ENCODE measurements at regions not wholly inside any gene's neighbourhood (a gene's known extent, or its start where the extent isn't known, plus 50 kb on each side); places are given as distances from the start of the nearest gene placed in this dataset.
A peak's percentile ranks its signal among the peaks of the same experiment; 100 is the strongest.

DNA sequence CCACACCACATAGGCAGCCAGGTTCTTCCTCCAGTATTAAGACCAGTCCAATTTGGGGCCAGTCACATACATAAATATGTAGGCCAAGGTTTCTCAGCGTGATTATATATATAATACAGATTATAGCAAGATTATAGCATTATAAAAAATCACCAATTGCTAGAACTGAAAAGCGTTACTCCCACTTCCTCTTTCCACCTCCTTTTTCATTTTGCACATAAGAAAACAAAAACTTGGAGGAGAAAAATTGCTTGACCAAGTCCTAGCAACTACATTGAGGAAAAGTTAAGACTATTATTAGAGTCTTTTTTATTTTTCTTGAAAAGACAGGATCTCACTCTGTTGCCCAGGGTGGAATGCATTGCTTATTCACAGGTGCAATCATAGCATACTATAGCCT lies 262.7 kb upstream of the KCNN2 start:
- Histone ChIP-seq H3K18ac (ENCODE audit: low read length) (no peak overlapping the region), H3K79me1 (ENCODE audit: low read length) (no peaks in the 10 kb centered on the region), H2BK120ac (ENCODE audit: low read depth, low read length) (no peak overlapping the region), H3K27me3 (ENCODE audit: insufficient read depth, low read length, poor library complexity) (no peaks in the 10 kb centered on the region), H2BK5ac (ENCODE audit: low read length) (no peak overlapping the region), H3K4me1 (ENCODE audit: control insufficient read depth, low read depth, low read length) (no peaks in the 10 kb centered on the region), H3K4me3 (ENCODE audit: low read length) (no peak overlapping the region), H3K4me2 (ENCODE audit: low read length) (no peak overlapping the region), H2AK5ac (ENCODE audit: low read length) (no peak overlapping the region), H3K56ac (ENCODE audit: low read length) (no peak overlapping the region), H3K23ac (ENCODE audit: low read length) (no peak overlapping the region), H3K9ac (ENCODE audit: low read length) (no peak overlapping the region), H4K5ac (ENCODE audit: low read length) (no peak overlapping the region), H3K79me2 (ENCODE audit: control insufficient read depth, insufficient read depth, low read length) (no peaks in the 10 kb centered on the region), H3K36me3 (ENCODE audit: control insufficient read depth, insufficient read depth, low read length) (no peaks in the 10 kb centered on the region), H2BK15ac (replicated peaks; ENCODE audit: low read depth) (no peak overlapping the region), H4K8ac (ENCODE audit: low read depth, low read length) (no peak overlapping the region), H3K27ac (ENCODE audit: low read depth, low read length) (no peak overlapping the region), H3K4ac (ENCODE audit: low read depth, low read length) (no peak overlapping the region)
- WGBS (ENCODE audit: extremely low coverage, insufficient coverage, low lambda C conversion rate) = no CpG with 5 or more reads among the region's 2 CpGs
- DNase-seq = no peak

DNA sequence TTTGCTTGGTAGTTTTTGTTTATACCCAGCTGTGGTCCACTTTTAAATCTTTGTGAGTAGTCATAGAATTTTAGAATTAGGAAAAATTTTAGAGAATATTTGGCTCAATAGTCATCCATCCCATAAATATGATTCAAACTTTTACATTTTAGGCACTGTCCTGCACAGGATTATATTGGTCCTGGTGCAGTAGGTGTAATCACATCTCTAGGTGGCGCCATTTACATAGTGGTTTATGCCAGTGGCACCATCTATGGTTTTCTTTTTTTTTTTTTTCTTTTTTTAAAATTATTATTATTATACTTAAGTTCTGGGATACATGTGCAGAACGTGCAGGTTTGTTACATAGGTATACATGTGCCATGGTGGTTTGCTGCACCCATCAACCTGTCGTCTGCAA lies 260.7 kb upstream of the KCNN2 start:
- H3K27ac ChIP-seq (ENCODE audit: low read depth, low read length) = no peak overlapping the region
- WGBS (ENCODE audit: extremely low coverage, insufficient coverage, low lambda C conversion rate) = no CpG with 5 or more reads among the region's 3 CpGs
- no peak overlapping the region for H2AK5ac ChIP-seq (ENCODE audit: low read length)
- H3K4me1 ChIP-seq (ENCODE audit: control insufficient read depth, low read depth, low read length) = no peaks in the 10 kb centered on the region
- no peak overlapping the region for H2BK5ac ChIP-seq (ENCODE audit: low read length)
- no peak overlapping the region for H4K8ac ChIP-seq (ENCODE audit: low read depth, low read length)
- H3K9ac ChIP-seq (ENCODE audit: low read length) = no peak overlapping the region
- DNase-seq = peak; percentile 33
- no peaks in the 10 kb centered on the region for H3K79me1 ChIP-seq (ENCODE audit: low read length)
- no peak overlapping the region for H2BK15ac ChIP-seq (replicated peaks; ENCODE audit: low read depth)
- H3K18ac ChIP-seq (ENCODE audit: low read length) = no peak overlapping the region
- H3K56ac ChIP-seq (ENCODE audit: low read length) = no peak overlapping the region
- no peaks in the 10 kb centered on the region for H3K79me2 ChIP-seq (ENCODE audit: control insufficient read depth, insufficient read depth, low read length)
- H3K4me3 ChIP-seq (ENCODE audit: low read length) = no peak overlapping the region
- no peaks in the 10 kb centered on the region for H3K27me3 ChIP-seq (ENCODE audit: insufficient read depth, low read length, poor library complexity)
- H3K23ac ChIP-seq (ENCODE audit: low read length) = no peak overlapping the region
- no peak overlapping the region for H2BK120ac ChIP-seq (ENCODE audit: low read depth, low read length)
- no peaks in the 10 kb centered on the region for H3K36me3 ChIP-seq (ENCODE audit: control insufficient read depth, insufficient read depth, low read length)
- H3K4ac ChIP-seq (ENCODE audit: low read depth, low read length) = no peak overlapping the region
- H3K4me2 ChIP-seq (ENCODE audit: low read length) = no peak overlapping the region
- no peak overlapping the region for H4K5ac ChIP-seq (ENCODE audit: low read length)

DNA sequence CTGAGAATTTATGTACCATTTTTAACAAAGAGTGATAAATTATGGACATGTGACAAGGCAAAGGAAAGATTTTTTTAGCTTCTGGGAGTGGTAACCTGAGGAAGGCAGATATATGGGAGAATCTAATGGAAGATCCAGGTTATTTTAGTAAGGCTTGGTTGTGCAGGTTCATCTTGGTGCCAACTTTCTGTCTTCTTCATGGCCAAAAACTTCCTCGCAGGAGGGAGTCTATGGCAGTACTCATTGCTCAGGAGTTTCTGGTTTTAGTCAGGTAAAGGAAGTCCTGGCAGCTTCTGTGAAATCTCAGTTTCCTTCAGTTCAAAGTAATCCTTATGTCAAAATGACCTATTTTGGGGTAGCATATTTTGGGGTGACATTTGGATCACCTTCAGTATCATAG lies 248.3 kb upstream of the KCNN2 start:
- no peak for DNase-seq
- Histone ChIP-seq H2BK15ac (replicated peaks; ENCODE audit: low read depth) (no peak overlapping the region), H3K27ac (ENCODE audit: low read depth, low read length) (no peak overlapping the region), H4K5ac (ENCODE audit: low read length) (no peak overlapping the region), H4K8ac (ENCODE audit: low read depth, low read length) (no peak overlapping the region), H3K27me3 (ENCODE audit: insufficient read depth, low read length, poor library complexity) (no peaks in the 10 kb centered on the region), H3K9ac (ENCODE audit: low read length) (no peak overlapping the region), H2BK120ac (ENCODE audit: low read depth, low read length) (no peak overlapping the region), H2BK5ac (ENCODE audit: low read length) (no peak overlapping the region), H3K56ac (ENCODE audit: low read length) (no peak overlapping the region), H3K4me3 (ENCODE audit: low read length) (no peak overlapping the region), H3K23ac (ENCODE audit: low read length) (no peak overlapping the region), H3K36me3 (ENCODE audit: control insufficient read depth, insufficient read depth, low read length) (no peaks in the 10 kb centered on the region), H3K4ac (ENCODE audit: low read depth, low read length) (no peak overlapping the region), H3K4me2 (ENCODE audit: low read length) (no peak overlapping the region), H3K4me1 (ENCODE audit: control insufficient read depth, low read depth, low read length) (no peaks in the 10 kb centered on the region), H3K79me2 (ENCODE audit: control insufficient read depth, insufficient read depth, low read length) (no peaks in the 10 kb centered on the region), H3K79me1 (ENCODE audit: low read length) (no peaks in the 10 kb centered on the region), H3K18ac (ENCODE audit: low read length) (no peak overlapping the region), H2AK5ac (ENCODE audit: low read length) (no peak overlapping the region)
- WGBS (ENCODE audit: extremely low coverage, insufficient coverage, low lambda C conversion rate) = no CpG with 5 or more reads among the region's 1 CpG

DNA sequence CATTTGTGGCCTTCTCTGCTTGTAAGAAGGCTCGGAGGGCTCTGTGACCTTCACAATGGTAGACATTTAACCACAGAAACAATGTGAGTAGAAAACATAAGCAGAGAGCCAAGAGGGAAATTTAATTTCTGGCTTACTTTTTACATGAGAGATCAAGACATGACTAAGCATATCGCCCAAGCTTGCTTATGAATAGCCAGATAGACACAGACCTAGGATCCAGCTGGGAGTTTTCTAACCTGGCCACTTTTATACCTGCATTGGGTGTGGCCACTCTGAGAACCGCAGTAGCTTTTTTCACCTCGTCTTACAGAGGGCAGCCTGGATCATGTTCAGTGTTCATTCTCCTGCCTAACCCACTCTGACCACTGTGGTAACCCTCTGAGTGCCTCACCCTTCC lies 244.9 kb upstream of the KCNN2 start:
- Histone ChIP-seq H3K79me1 (ENCODE audit: low read length) (no peaks in the 10 kb centered on the region), H4K8ac (ENCODE audit: low read depth, low read length) (no peak overlapping the region), H3K4me3 (ENCODE audit: low read length) (no peak overlapping the region), H2BK15ac (replicated peaks; ENCODE audit: low read depth) (no peak overlapping the region), H3K27ac (ENCODE audit: low read depth, low read length) (no peak overlapping the region), H2BK5ac (ENCODE audit: low read length) (no peak overlapping the region), H3K36me3 (ENCODE audit: control insufficient read depth, insufficient read depth, low read length) (no peaks in the 10 kb centered on the region), H3K23ac (ENCODE audit: low read length) (no peak overlapping the region), H3K4ac (ENCODE audit: low read depth, low read length) (no peak overlapping the region), H2BK120ac (ENCODE audit: low read depth, low read length) (no peak overlapping the region), H2AK5ac (ENCODE audit: low read length) (no peak overlapping the region), H3K18ac (ENCODE audit: low read length) (no peak overlapping the region), H3K27me3 (ENCODE audit: insufficient read depth, low read length, poor library complexity) (no peaks in the 10 kb centered on the region), H3K9ac (ENCODE audit: low read length) (no peak overlapping the region), H3K4me1 (ENCODE audit: control insufficient read depth, low read depth, low read length) (no peaks in the 10 kb centered on the region), H3K79me2 (ENCODE audit: control insufficient read depth, insufficient read depth, low read length) (no peaks in the 10 kb centered on the region), H3K56ac (ENCODE audit: low read length) (no peak overlapping the region), H3K4me2 (ENCODE audit: low read length) (no peak overlapping the region), H4K5ac (ENCODE audit: low read length) (no peak overlapping the region)
- no CpG with 5 or more reads among the region's 4 CpGs for WGBS (ENCODE audit: extremely low coverage, insufficient coverage, low lambda C conversion rate)
- DNase-seq = no peak

DNA sequence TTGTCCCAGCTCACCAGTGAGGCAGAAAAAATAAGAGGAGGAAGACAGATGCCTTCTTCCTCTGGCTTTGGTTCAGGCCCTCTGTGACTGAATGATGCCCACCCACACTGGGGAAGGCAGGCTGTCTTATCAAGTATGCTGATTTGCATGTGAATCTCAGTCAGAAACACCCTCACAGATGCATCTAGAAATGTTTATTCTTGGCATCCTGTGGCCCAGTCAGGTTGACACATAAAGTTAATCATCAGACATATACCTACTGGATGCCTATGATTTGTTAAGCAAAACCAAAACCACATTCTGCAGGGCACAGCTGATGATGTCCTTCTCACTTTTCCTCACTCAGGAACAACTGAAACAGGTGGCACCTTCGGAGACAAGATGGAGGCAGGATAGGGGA lies 243.4 kb upstream of the KCNN2 start:
- Histone ChIP-seq H3K4me1 (ENCODE audit: control insufficient read depth, low read depth, low read length) (no peaks in the 10 kb centered on the region), H2AK5ac (ENCODE audit: low read length) (no peak overlapping the region), H3K79me1 (ENCODE audit: low read length) (no peaks in the 10 kb centered on the region), H3K18ac (ENCODE audit: low read length) (no peak overlapping the region), H3K27me3 (ENCODE audit: insufficient read depth, low read length, poor library complexity) (no peaks in the 10 kb centered on the region), H3K23ac (ENCODE audit: low read length) (no peak overlapping the region), H3K4me3 (ENCODE audit: low read length) (no peak overlapping the region), H3K36me3 (ENCODE audit: control insufficient read depth, insufficient read depth, low read length) (no peaks in the 10 kb centered on the region), H3K4me2 (ENCODE audit: low read length) (no peak overlapping the region), H3K4ac (ENCODE audit: low read depth, low read length) (no peak overlapping the region), H3K79me2 (ENCODE audit: control insufficient read depth, insufficient read depth, low read length) (no peaks in the 10 kb centered on the region), H4K5ac (ENCODE audit: low read length) (no peak overlapping the region), H3K27ac (ENCODE audit: low read depth, low read length) (no peak overlapping the region), H2BK120ac (ENCODE audit: low read depth, low read length) (no peak overlapping the region), H2BK15ac (replicated peaks; ENCODE audit: low read depth) (no peak overlapping the region), H2BK5ac (ENCODE audit: low read length) (no peak overlapping the region), H3K9ac (ENCODE audit: low read length) (no peak overlapping the region), H4K8ac (ENCODE audit: low read depth, low read length) (no peak overlapping the region), H3K56ac (ENCODE audit: low read length) (no peak overlapping the region)
- WGBS (ENCODE audit: extremely low coverage, insufficient coverage, low lambda C conversion rate) = no CpG with 5 or more reads among the region's 1 CpG
- no peak for DNase-seq

DNA sequence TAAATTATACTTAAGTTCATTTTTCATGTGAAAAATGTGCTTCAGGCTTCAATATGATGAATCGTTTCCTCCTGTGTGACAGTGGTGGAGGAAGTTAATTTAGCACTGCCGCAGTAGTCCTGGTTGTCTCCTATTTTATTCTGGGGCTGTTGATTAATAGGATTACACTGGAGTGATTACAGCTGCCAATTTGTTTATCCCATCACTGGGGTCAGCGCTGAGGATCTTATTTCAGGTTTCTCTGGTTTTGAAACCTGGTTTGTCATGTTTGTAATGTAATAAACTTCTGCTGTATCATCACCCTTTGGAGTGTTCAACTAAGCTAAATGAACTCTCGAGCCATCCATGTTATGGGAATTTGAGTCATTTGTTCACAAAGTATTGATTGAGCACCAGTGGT lies 241.7 kb upstream of the KCNN2 start:
- H3K4me1 ChIP-seq (ENCODE audit: control insufficient read depth, low read depth, low read length) = no peaks in the 10 kb centered on the region

More for the DNA sequence above, 241.7 kb upstream of the KCNN2 start:
- Histone ChIP-seq H3K4ac (ENCODE audit: low read depth, low read length) (no peak overlapping the region), H3K4me3 (ENCODE audit: low read length) (no peak overlapping the region), H2BK15ac (replicated peaks; ENCODE audit: low read depth) (no peak overlapping the region), H4K5ac (ENCODE audit: low read length) (no peak overlapping the region), H3K23ac (ENCODE audit: low read length) (no peak overlapping the region), H3K79me1 (ENCODE audit: low read length) (no peaks in the 10 kb centered on the region), H3K9ac (ENCODE audit: low read length) (no peak overlapping the region), H3K18ac (ENCODE audit: low read length) (no peak overlapping the region), H2AK5ac (ENCODE audit: low read length) (no peak overlapping the region), H3K27ac (ENCODE audit: low read depth, low read length) (no peak overlapping the region), H3K79me2 (ENCODE audit: control insufficient read depth, insufficient read depth, low read length) (no peaks in the 10 kb centered on the region), H3K27me3 (ENCODE audit: insufficient read depth, low read length, poor library complexity) (no peaks in the 10 kb centered on the region), H2BK5ac (ENCODE audit: low read length) (no peak overlapping the region), H3K56ac (ENCODE audit: low read length) (no peak overlapping the region), H4K8ac (ENCODE audit: low read depth, low read length) (no peak overlapping the region), H3K4me2 (ENCODE audit: low read length) (no peak overlapping the region), H3K36me3 (ENCODE audit: control insufficient read depth, insufficient read depth, low read length) (no peaks in the 10 kb centered on the region), H2BK120ac (ENCODE audit: low read depth, low read length) (no peak overlapping the region)
- no CpG with 5 or more reads among the region's 4 CpGs for WGBS (ENCODE audit: extremely low coverage, insufficient coverage, low lambda C conversion rate)
- no peak for DNase-seq
